Kidney (tissue), 13 donors: ENCODE measurements at regions not wholly inside any gene's neighbourhood (a gene's known extent, or its start where the extent isn't known, plus 50 kb on each side); places are given as distances from the start of the nearest gene placed in this dataset.

ENCODE experiments used
- DNase-seq, 5 donors: peaks; one replicate each; pipeline ENCODE4 v3.0.0-alpha.2; 2013 to 2020
- FAIRE-seq: peaks from 2 replicates; lab custom pipeline; 2012; peaks lifted over from hg19 to GRCh38; lab: Jason Lieb, UNC
- H3K27ac ChIP-seq, 2 donors: one replicate each; pipeline ENCODE4 v1.7.0; 2013; ENCODE audit warnings: low read depth in 2 of 2, low read length in 2 of 2, inconsistent platforms in 1 of 2
- H3K27me3 ChIP-seq: one replicate; pipeline ENCODE4 v1.7.1; 2013; ENCODE audit warnings: low read length, inconsistent platforms; ENCODE audit not compliant: control insufficient read depth, insufficient read depth
- H3K36me3 ChIP-seq, 3 donors: one replicate each; pipeline versions ENCODE4 v1.7.0 to v1.7.1; 2013; ENCODE audit warnings: low read length in 3 of 3, control low read depth in 1 of 3, inconsistent platforms in 1 of 3; ENCODE audit not compliant: insufficient read depth in 3 of 3, control insufficient read depth in 2 of 3
- H3K4me1 ChIP-seq, 3 donors: one replicate each; pipeline versions ENCODE4 v1.7.0 to v1.7.1; 2013; ENCODE audit warnings: low read length in 3 of 3, inconsistent platforms in 1 of 3, low read depth in 1 of 3; ENCODE audit not compliant: control insufficient read depth in 2 of 3, insufficient read depth in 2 of 3
- H3K4me3 ChIP-seq, 3 donors: one replicate each; pipeline versions ENCODE4 v1.7.0 to v1.8.1; 2013; ENCODE audit warnings: low read length in 3 of 3, control low read depth in 1 of 3, inconsistent platforms in 1 of 3
- H3K9ac ChIP-seq, 3 donors: one replicate each; pipeline versions ENCODE4 v1.7.0 to v1.7.1; 2013; ENCODE audit warnings: low read length in 3 of 3, control low read depth in 1 of 3, inconsistent platforms in 1 of 3
- H3K9me3 ChIP-seq, 3 donors: one replicate each; pipeline versions ENCODE4 v1.7.0 to v1.7.1; 2013; ENCODE audit warnings: low read length in 3 of 3, control low read depth in 1 of 3, inconsistent platforms in 1 of 3; ENCODE audit not compliant: control insufficient read depth in 2 of 3, insufficient read depth in 1 of 3
- CTCF ChIP-seq: IDR thresholded peaks from 3 replicates; pipeline ENCODE4 v1.5.1; 2012; ENCODE audit warnings: mild to moderate bottlenecking, moderate library complexity, borderline replicate concordance; ENCODE audit not compliant: insufficient read depth; ENCODE audit errors: extremely low read depth
- intact Hi-C: fragments of 100-400 bp; cut with DNase I; formaldehyde crosslinking; loops from one replicate; pipeline ENCODE4 v1.11.1; 2022
- donor health status: control.
- donor health status: control.
- donor health status: control.
- donor health status: control.
- donor health status: control.
- donor health status: DM: yes; HTN: yes; CAD: no.
- donor health status: Normal renal cell carcinoma (clear cell type).

DNA sequence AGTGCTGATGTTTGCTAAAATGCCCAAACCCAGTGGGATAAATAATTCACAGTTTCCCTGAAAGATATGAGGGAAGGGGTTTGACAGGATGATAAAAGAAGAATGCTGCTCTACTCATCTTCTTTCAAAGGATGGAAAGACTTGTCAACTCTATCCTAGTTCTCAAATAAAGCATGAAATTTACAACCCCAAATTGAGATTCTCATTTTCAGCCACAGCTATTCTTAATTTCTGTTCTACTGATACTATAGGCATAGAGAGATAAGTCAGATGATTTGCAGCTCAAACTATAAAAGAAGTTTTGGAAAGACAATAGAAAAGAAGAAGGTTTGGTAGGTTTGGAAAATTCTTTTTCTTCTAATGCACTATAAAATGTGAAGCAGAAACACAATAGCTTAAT, 542.6 kb downstream of the CSNK1G3 start:
- Histone ChIP-seq H3K27ac (no peak overlapping the region), H3K9me3 (no peaks in the 10 kb centered on the region), H3K9ac (no peak overlapping the region), H3K27me3 (no peaks in the 10 kb centered on the region), H3K4me1 (peaks cover 0 to 7% (median 0%) of the 10 kb centered on the region in 3 donors), H3K36me3 (no peaks in the 10 kb centered on the region), H3K4me3 (no peak overlapping the region)
- intact Hi-C loops: no loop called here
- DNase-seq (no peak), FAIRE-seq (no peak)
- TF ChIP-seq CTCF: no peak

GRCh38 chr5:124053340-124053739, 541.4 kb downstream of the CSNK1G3 start:
- H3K36me3 ChIP-seq: no peaks in the 10 kb centered on the region
- no peak overlapping the region for H3K9ac ChIP-seq
- H3K9me3 ChIP-seq: no peaks in the 10 kb centered on the region
- intact Hi-C loops: no loop called here
- TF ChIP-seq CTCF: no peak
- DNase-seq: no peak
- H3K4me3 ChIP-seq: no peak overlapping the region
- H3K27ac ChIP-seq: no peak overlapping the region
- FAIRE-seq: no peak
- H3K4me1 ChIP-seq: peaks cover 0 to 7% (median 0%) of the 10 kb centered on the region in 3 donors
- H3K27me3 ChIP-seq: no peaks in the 10 kb centered on the region

GRCh38 chr5:124052201-124052600, 540.2 kb downstream of the CSNK1G3 start:
- no peaks in the 10 kb centered on the region for H3K27me3 ChIP-seq
- no peak for TF ChIP-seq CTCF
- no peak overlapping the region for H3K27ac ChIP-seq
- FAIRE-seq: no peak
- DNase-seq: no peak
- H3K4me3 ChIP-seq: no peak overlapping the region
- intact Hi-C loops: no loop called here
- no peak overlapping the region for H3K9ac ChIP-seq
- H3K36me3 ChIP-seq: no peaks in the 10 kb centered on the region
- no peaks in the 10 kb centered on the region for H3K9me3 ChIP-seq
- peaks cover 0 to 2% (median 0%) of the 10 kb centered on the region in 3 donors for H3K4me1 ChIP-seq

- DNase-seq: no peak
- no peaks in the 10 kb centered on the region for H3K4me1 ChIP-seq
- intact Hi-C loops: no loop called here
- no peaks in the 10 kb centered on the region for H3K36me3 ChIP-seq
- no peaks in the 10 kb centered on the region for H3K9me3 ChIP-seq
- H3K27me3 ChIP-seq: no peaks in the 10 kb centered on the region
- no peak overlapping the region for H3K4me3 ChIP-seq
- FAIRE-seq: no peak
- TF ChIP-seq CTCF: no peak
- no peak overlapping the region for H3K9ac ChIP-seq
- H3K27ac ChIP-seq: no peak overlapping the region
Observed at GRCh38 chr5:124050120-124050770, 538.3 kb downstream of the CSNK1G3 start.
